IMR-90 (cell line): ENCODE measurements at regions not wholly inside any gene's neighbourhood (a gene's known extent, or its start where the extent isn't known, plus 50 kb on each side); places are given as distances from the start of the nearest gene placed in this dataset.

Experiments used
- CTCF ChIP-seq: conservative IDR thresholded peaks from 2 replicates; pipeline ENCODE4 v1.5.1; 2012; ENCODE audit warnings: mild to moderate bottlenecking, low read depth, low read length, improper control_type of control experiment
- NFE2L2 ChIP-seq: fragments of 150-350 bp; IDR thresholded peaks from 2 replicates; pipeline ENCODE4 v1.6.1; 2016; ENCODE audit warnings: low read depth, mild to moderate bottlenecking, low read length
- POLR2A ChIP-seq: IDR thresholded peaks from 2 replicates; pipeline ENCODE4 v1.6.1; 2012; ENCODE audit warnings: mild to moderate bottlenecking, low read depth, low read length

- no peak for TF ChIP-seq NFE2L2
- no peak for TF ChIP-seq CTCF
- TF ChIP-seq POLR2A: no peak
Observed at GRCh38 chr3:76669322-76669721, 370.6 kb upstream of the ROBO2 start.
